ENCODE measurements at regions not wholly inside any gene's neighbourhood (a gene's known extent, or its start where the extent isn't known, plus 50 kb on each side); places are given as distances from the start of the nearest gene placed in this dataset.

DNA sequence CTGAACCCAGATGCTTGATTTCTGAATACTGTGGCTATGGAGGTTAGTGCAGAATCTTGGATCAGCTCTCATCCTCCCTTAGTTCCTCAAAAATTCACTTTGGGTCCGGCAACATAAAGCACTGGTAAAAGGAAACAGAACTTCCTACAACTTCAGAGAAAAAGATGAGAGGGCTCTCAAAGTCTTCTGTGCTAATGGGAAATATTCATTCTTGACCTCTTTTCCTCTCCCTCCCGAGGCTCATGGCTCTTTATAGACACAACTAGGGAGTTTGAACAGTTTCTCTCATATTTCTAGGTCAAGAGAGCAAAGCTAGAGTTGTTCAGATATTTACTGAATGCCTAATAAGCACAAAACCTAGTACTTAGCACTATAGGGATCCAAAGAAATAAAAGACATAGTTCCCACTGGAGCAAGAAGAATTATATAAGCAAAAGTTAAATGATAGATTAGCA is 124.1 kb upstream of the TCF21 start:
- no peaks in the 10 kb centered on the region for H3K4me1 ChIP-seq (ENCODE audit: control insufficient read depth, low read length)
- H3K36me3 ChIP-seq (ENCODE audit: control insufficient read depth, low read length) = no peaks in the 10 kb centered on the region
- no peaks in the 10 kb centered on the region for H3K9me2 ChIP-seq (replicated peaks; ENCODE audit: control insufficient read depth, low read length)
- no peak overlapping the region for H3K4me3 ChIP-seq (ENCODE audit: low read length)
- no peaks in the 10 kb centered on the region for H3K79me2 ChIP-seq (ENCODE audit: control insufficient read depth, low read length)
- no peak overlapping the region for H3K27ac ChIP-seq (ENCODE audit: low read depth, low read length)
- no peaks in the 10 kb centered on the region for H3K27me3 ChIP-seq (ENCODE audit: control insufficient read depth, low read length)
- no peaks in the 10 kb centered on the region for H3F3A ChIP-seq (ENCODE audit: control insufficient read depth, insufficient read depth)
- no peak overlapping the region for H3K4me2 ChIP-seq (ENCODE audit: low read length)
- H3K9me3 ChIP-seq (ENCODE audit: control insufficient read depth, insufficient read depth, low read length) = no peaks in the 10 kb centered on the region
- H4K20me1 ChIP-seq (ENCODE audit: control insufficient read depth, insufficient read depth, low read depth, low read length) = no peaks in the 10 kb centered on the region
- TF ChIP-seq CTCF (IDR thresholded peaks at IDR 0.05; ENCODE audit: low read depth, low read length, poor library complexity, severe bottlenecking) = no peak
- TF ChIP-seq EZH2phosphoT487 (IDR thresholded peaks at IDR 0.05; ENCODE audit: borderline replicate concordance, low read length) = no peak

DNA sequence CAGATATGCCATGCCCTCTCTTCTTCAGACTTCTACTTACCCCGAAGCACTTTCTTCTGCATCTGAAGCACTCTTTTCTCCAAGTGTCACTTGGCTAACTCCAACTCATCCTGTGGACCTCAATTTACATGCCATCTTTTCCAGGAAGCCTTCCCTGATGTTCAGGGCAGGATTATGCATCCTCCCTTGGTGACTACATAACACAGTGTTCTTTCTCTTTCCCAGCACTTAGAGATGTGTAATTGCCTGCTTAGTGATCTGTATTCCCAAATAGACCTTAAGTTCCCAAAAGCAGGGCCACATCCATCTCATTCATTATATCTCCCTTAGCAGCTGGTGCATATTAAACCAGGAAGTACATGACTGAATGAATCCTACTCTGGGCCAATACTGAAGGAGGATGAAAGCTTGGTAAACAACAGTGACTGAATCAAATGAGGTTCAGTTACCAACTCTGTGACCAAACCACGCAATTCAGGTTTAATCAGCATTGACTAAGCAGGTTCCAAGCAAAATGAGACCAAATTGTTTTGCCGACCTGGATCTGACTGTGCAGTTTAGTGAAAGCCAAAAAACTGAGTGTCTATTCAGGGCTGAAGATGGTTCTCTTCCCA is 121.4 kb upstream of the TCF21 start:
- H3K36me3 ChIP-seq (ENCODE audit: control insufficient read depth, low read length) = no peaks in the 10 kb centered on the region
- no peaks in the 10 kb centered on the region for H3K27me3 ChIP-seq (ENCODE audit: control insufficient read depth, low read length)
- no peaks in the 10 kb centered on the region for H3K9me3 ChIP-seq (ENCODE audit: control insufficient read depth, insufficient read depth, low read length)
- H3K4me3 ChIP-seq (ENCODE audit: low read length) = no peak overlapping the region
- no peaks in the 10 kb centered on the region for H3K4me1 ChIP-seq (ENCODE audit: control insufficient read depth, low read length)
- TF ChIP-seq CTCF (IDR thresholded peaks at IDR 0.05; ENCODE audit: low read depth, low read length, poor library complexity, severe bottlenecking) (no peak), EZH2phosphoT487 (IDR thresholded peaks at IDR 0.05; ENCODE audit: borderline replicate concordance, low read length) (no peak)
- no peaks in the 10 kb centered on the region for H3K79me2 ChIP-seq (ENCODE audit: control insufficient read depth, low read length)
- H3K4me2 ChIP-seq (ENCODE audit: low read length) = no peak overlapping the region
- H3K9me2 ChIP-seq (replicated peaks; ENCODE audit: control insufficient read depth, low read length) = no peaks in the 10 kb centered on the region
- H3F3A ChIP-seq (ENCODE audit: control insufficient read depth, insufficient read depth) = no peaks in the 10 kb centered on the region
- H4K20me1 ChIP-seq (ENCODE audit: control insufficient read depth, insufficient read depth, low read depth, low read length) = no peaks in the 10 kb centered on the region
- no peak overlapping the region for H3K27ac ChIP-seq (ENCODE audit: low read depth, low read length)

GRCh38 chr6:133768656-133769295 is 120.1 kb upstream of the TCF21 start:
- H3K4me2 ChIP-seq (ENCODE audit: low read length) = no peak overlapping the region
- no peak overlapping the region for H3K27ac ChIP-seq (ENCODE audit: low read depth, low read length)
- no peak overlapping the region for H3K4me3 ChIP-seq (ENCODE audit: low read length)
- no peaks in the 10 kb centered on the region for H3K79me2 ChIP-seq (ENCODE audit: control insufficient read depth, low read length)
- no peaks in the 10 kb centered on the region for H3K9me3 ChIP-seq (ENCODE audit: control insufficient read depth, insufficient read depth, low read length)
- TF ChIP-seq EZH2phosphoT487 (IDR thresholded peaks at IDR 0.05; ENCODE audit: borderline replicate concordance, low read length) = no peak
- TF ChIP-seq CTCF (IDR thresholded peaks at IDR 0.05; ENCODE audit: low read depth, low read length, poor library complexity, severe bottlenecking) = no peak
- no peaks in the 10 kb centered on the region for H3K9me2 ChIP-seq (replicated peaks; ENCODE audit: control insufficient read depth, low read length)
- H3K4me1 ChIP-seq (ENCODE audit: control insufficient read depth, low read length) = no peaks in the 10 kb centered on the region
- no peaks in the 10 kb centered on the region for H3K27me3 ChIP-seq (ENCODE audit: control insufficient read depth, low read length)
- no peaks in the 10 kb centered on the region for H3K36me3 ChIP-seq (ENCODE audit: control insufficient read depth, low read length)
- H4K20me1 ChIP-seq (ENCODE audit: control insufficient read depth, insufficient read depth, low read depth, low read length) = no peaks in the 10 kb centered on the region
- H3F3A ChIP-seq (ENCODE audit: control insufficient read depth, insufficient read depth) = no peaks in the 10 kb centered on the region
